Hematopoietic multipotent progenitor cell treated with erythropoietin and hydrocortisone succinate and interleukin-3 and kit ligand, for 6 days (in vitro differentiated cells): ENCODE measurements at regions not wholly inside any gene's neighbourhood (a gene's known extent, or its start where the extent isn't known, plus 50 kb on each side); places are given as distances from the start of the nearest gene placed in this dataset.
"Not testable (repeated sequence)": the region's sequence is repeated elsewhere in the genome, so short reads cannot be mapped to it uniquely, and the experiment has no call there.

Experiments
- DNase-seq: peaks from one replicate; pipeline ENCODE4 v3.0.0-alpha.2; 2015

- DNase-seq: no peak
These were observed 50.3 kb downstream of the PLXNA1 start for GRCh38 chr3:127033171-127033570.

DNA sequence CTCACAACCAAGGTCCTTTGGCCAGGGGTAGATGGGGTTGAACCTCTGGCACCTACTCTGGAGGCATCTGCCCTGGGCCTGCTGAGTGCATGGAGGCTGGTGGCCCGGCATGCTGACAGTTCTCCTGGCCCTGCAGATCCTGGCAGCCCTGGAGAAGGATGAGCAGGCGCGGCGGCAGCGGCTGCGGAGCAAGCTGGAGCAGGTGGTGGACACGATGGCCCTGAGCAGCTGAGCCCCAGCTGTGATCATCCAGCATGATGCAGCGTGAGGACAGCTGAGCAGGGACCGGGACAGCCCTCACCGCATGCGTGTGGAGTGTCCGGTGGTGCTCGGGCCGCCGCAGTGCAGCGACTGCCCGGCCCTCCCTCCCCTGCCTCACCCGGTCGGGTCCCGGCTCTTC lies 50.9 kb downstream of the PLXNA1 start:
- DNase-seq: no peak

- DNase-seq: no peak
These were observed 51.5 kb downstream of the PLXNA1 start for GRCh38 chr3:127034195-127034989.

- DNase-seq: no peak
These were observed 52.2 kb downstream of the PLXNA1 start for GRCh38 chr3:127034990-127035652.

DNA sequence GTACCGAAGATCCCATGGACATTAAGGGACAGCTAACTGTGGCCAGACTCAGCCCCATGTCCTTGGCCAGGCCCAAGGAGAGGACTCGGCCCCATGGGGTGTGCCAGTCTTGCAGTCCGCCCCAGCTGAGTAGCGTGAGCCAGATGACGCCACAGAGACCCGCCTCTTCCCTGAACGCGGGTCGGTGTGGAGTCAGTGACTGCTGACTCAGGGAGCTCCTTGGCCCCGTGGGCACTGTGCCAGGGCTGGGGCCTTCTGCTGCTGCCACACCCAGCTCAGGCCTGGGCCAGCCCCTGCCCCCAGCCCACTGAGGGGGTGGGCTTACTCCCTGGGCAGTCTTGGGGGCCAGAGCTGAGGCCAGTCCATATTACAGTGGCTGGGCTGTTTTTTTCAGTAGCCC lies 52.8 kb downstream of the PLXNA1 start:
- DNase-seq: peak; percentile 73

DNA sequence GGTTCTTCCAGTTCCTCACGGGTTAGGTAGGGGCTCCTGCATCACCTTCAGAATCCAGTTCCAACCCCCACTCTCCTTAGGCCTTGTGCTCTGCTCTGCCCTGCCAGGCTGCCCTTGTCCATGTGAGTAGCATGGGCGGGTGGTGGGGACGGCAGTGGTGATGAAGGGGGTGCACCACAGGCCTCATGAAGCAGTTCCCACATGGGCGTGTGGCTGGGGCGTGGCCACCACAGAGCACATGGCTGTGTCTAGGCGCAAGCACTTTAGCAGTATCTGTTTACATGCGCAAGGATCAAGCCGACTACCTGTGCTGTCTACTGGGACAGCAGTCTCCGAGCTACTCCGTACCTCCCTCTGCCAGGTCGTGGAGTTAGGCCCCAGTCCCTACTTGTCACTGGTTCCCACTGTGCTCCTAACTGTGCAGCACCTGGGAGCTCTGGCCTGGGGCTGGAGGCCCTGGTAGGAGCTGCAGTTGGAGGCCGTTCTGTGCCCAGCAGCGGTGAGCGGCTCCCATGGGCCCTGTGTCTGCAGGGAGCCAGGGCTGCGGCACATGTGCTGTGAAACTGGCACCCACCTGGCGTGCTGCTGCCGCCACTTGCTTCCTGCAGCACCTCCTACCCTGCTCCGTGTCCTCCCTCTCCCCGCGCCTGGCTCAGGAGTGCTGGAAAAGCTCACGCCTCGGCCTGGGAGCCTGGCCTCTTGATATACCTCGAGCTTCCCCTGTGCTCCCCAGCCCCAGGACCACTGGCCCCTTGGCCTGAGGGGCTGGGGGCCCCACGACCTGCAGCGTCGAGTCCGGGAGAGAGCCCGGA lies 53.5 kb downstream of the PLXNA1 start:
- DNase-seq: peak; percentile 65

GRCh38 chr3:127037021-127037400 lies 54.1 kb downstream of the PLXNA1 start:
- no peak for DNase-seq

DNA sequence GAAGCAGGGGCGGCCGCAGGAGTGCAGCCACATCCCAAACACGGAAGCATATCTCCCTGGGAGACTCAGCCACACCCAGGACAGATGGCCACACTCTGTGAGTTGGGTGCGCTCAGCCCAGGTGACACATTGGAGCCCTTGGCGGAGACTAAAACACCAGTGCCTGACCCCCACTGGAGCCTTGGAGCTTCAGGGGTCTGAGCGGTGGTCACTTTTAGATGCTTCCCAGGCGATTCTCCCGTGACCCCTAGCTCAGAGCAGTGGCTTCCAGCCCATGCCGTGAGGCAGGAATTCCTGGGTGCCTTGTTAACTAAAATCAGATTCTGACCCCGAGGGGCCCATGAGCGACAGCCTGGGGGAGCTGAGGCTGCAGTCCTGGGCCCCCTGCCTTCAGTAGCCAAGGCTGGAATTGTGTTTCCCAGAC lies 54.5 kb downstream of the PLXNA1 start:
- no peak for DNase-seq

DNA sequence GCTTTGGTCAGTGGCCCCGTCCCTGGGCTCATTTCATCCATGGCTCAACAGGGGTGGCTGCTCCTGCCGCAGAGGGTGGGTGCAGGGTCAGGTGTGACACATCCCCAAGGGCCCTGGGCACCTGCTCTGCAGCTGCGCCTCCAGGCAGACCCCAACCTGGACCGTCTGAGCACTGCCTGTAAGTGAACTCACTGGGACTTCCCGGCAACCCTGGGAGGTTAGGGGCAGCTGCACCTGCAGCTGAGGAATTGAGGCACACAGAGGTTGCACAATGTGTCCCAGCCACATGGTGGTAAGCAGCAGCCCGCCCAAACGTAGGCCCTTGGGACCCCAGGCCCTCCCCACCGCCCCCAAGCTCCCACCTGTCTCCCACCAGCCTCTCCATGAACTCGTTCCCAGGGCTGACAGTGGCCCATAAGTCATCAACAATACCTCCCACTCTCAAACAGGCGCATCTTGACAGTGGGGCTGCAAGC lies 55.1 kb downstream of the PLXNA1 start:
- no peak for DNase-seq

- no peak for DNase-seq
These were observed 55.6 kb downstream of the PLXNA1 start for GRCh38 chr3:127038466-127038865.

DNA sequence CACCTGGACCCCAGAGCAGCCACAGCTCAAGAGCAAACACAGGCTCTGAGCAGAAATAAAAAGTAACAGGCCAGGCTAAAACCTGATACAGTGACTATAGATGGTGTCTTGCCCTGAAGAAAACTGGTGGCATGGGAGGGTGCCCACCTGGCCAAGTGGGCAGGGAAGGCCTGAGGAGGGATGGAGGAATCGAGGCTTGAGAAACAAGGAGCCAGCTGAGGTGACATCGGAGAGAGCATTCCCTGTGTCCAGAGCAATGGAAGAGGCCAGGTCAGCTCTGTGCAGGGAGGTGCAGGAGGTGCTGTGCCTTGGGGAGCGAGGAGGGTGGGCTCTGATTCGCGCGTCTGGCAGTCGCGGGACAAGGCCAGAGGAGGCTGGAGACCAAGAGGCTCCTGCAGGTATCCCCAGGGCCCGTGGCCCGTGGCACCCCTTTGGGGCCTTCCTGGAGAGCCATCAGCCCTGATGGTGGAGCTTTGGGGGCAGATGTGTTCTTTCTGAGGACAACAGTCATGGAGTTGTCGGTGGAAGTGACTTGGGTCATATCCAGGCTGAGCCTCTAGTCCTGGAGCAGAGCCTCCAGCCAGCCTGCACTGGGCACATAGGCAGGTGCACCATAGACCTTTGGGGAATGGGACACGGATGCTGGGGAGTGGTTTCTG lies 56.1 kb downstream of the PLXNA1 start:
- DNase-seq: no peak

DNA sequence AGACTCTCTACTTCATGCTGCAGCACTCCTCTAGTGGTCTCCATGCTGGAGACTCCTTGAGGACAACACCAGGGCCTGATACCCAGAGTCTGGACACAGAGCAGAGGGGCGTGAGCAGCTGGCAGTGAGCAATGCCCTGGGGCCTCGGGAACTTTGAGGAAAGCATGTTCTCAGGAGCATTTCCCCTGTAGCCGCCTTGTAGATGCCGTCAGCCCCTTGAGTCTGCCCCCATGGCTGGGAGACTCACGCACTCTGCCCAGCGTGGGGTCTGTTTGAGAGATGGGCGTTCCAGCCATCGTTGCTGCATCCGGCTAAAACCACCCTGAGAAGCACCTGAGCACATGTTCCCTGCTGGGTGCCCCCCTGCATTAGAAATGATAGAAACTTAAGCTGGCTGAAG lies 56.8 kb downstream of the PLXNA1 start:
- no peak for DNase-seq

DNA sequence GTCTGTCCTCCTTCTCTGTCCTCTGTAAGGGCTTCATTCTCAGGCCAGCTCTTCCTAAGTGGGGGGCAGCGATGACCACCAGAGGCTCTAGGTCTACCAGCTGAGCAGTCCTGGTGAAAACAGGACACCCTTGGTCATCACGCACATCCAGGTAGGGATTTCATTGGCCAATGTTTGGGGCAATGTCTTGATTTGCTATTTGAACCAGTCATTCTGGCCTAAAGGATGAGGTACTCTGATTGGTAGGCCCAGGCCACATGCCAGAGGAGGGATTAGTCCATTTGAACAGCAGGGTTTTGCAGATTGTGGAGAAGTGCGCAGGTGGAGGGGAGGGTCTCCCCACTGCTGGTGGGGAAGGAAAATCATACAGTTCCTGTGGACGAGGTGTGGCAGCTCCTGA lies 57.3 kb downstream of the PLXNA1 start:
- DNase-seq: no peak

DNA sequence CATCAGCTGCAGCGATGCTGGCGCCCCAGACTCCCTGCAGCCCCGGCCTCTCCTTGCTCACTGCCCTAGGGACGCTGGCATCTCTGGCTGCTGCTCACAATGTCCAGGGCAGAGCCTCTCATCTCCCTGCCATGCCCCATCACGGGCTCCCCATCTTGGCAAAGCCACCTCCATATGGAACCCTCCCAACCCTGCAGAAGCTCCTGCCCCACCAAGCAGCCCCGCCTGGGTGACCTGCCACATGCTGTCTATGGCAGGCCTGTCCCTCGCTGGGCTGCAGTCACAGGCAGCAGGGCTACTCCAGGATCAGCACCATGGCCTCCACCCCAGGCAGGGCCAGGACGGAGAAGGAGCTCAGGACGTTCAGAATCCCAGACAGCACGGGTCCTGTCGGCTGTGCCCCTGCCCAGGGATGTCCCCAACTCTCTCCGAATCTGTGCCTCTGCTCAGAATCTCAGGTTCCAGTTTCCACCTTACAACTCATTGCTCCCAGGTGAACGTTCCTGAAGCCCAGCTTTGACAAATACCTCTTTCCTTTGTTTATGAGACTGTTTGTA lies 58.4 kb downstream of the PLXNA1 start:
- no peak for DNase-seq

GRCh38 chr3:127041933-127042332 lies 59.0 kb downstream of the PLXNA1 start:
- DNase-seq: no peak

- DNase-seq: no peak
These were observed 59.7 kb downstream of the PLXNA1 start for GRCh38 chr3:127042634-127043033.

- DNase-seq: no peak
These were observed 60.2 kb downstream of the PLXNA1 start for GRCh38 chr3:127043041-127043641.

GRCh38 chr3:127043731-127044510 lies 61.0 kb downstream of the PLXNA1 start:
- DNase-seq: no peak

DNA sequence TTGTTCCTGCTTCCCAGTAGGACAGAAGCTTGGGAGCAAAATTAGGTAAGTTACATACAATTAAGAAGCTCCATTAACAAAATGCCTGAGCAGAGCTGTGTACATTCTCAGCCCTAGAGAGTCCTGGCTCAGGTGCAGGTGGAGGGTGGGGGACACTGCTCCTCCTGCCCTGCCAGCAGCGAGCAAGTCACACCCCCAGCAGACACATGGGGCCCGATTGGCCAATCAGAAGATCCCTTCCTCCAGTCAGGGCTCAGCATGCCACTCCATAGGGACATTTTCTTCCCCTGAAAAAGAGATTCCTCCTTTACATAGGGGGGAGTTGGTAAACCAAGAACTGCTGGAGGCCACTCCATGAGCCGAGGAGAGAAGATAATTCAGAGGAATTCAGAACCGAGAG lies 62.1 kb downstream of the PLXNA1 start:
- DNase-seq: no peak

DNA sequence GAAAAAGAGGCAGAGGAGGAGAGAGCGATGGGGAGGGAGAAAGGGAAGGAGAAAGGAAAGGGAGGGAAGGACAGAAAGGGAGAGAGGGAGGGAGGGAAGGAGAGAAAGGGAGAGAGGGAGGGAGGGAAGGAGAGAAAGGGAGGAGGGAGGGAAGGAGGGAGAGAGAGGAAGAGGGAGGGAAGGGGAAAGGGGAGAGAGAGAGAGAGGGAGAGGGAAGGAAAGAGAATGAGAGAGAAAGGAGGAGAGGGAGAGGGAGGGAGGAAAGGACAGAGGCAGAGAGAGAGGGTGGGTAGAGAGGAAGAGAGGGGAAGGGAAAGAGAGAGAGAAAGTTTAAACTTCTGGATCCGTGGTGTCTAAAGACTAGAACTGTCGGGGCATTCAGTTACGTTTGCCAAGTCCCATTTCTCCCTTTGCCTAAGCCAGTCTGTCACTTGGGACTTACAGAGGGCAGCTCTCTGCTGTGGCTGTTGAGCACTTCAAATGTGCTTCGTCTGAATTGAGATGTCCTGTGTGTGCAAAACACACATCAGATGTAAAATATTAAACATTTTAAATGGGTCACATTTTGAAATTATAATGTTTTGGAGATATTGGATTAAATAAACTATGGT lies 62.6 kb downstream of the PLXNA1 start:
- no peak for DNase-seq

DNA sequence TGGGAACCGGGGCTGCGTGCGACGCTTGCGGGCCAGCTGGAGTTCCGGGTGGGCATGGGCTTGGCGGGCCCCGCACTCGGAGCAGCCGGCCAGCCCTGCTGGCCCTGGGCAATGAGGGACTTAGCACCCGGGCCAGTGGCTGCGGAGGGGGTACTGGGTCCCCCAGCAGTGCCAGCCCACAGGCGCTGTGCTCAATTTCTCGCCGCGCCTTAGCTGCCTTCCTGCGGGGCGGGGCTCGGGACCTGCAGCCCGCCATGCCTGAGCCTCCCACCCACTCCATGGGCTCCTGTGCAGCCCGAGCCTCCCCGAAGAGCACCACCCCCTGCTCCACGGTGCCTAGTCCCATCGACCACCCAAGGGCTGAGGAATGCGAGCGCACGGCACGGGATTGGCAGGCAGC lies 63.8 kb downstream of the PLXNA1 start:
- not testable (repeated sequence) for DNase-seq
